Hepatocyte (in vitro differentiated cells): ENCODE measurements at regions not wholly inside any gene's neighbourhood (a gene's known extent, or its start where the extent isn't known, plus 50 kb on each side); places are given as distances from the start of the nearest gene placed in this dataset.

Experiments
- EZH2 ChIP-seq: fragments of 200-600 bp; sonication (generic); IDR thresholded peaks from 2 replicates; pipeline ENCODE4 v1.6.1; 2016; ENCODE audit warnings: antibody characterized with exemption, mild to moderate bottlenecking, borderline replicate concordance
- EZH2phosphoT487 ChIP-seq: fragments of 200-600 bp; sonication (generic); IDR thresholded peaks from one replicate; pipeline ENCODE4 v1.6.1; 2018; ENCODE audit warnings: antibody characterized with exemption, mild to moderate bottlenecking, low read depth, moderate library complexity; ENCODE audit not compliant: unreplicated experiment, severe bottlenecking
- TF ChIP-seq, protein P1 (sequence below): fragments of 200-600 bp; sonication (generic); IDR thresholded peaks from 2 replicates; pipeline ENCODE4 v1.5.1; 2016; ENCODE audit warnings: antibody characterized with exemption, mild to moderate bottlenecking; ENCODE audit not compliant: poor library complexity

DNA sequence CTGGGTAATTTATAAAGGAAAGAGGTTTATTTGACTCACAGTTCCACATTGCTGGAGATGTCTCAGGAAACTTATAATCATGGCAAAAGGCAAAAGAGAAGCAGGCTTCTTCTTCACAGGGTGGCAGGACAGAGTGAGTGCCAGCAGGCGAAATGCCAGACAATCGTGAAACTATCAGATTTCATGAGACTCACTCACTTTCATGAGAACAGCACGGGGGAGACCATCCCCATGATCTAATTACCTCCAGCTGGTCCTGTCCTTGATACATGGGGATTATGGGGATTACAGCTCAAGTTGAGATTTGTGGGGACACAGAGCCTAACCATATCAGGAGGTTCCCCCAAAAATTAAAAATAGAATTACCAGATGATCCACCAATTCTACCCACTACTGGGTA lies 675.5 kb upstream of the SLC8A1 start:
- TF ChIP-seq, protein P1, sequence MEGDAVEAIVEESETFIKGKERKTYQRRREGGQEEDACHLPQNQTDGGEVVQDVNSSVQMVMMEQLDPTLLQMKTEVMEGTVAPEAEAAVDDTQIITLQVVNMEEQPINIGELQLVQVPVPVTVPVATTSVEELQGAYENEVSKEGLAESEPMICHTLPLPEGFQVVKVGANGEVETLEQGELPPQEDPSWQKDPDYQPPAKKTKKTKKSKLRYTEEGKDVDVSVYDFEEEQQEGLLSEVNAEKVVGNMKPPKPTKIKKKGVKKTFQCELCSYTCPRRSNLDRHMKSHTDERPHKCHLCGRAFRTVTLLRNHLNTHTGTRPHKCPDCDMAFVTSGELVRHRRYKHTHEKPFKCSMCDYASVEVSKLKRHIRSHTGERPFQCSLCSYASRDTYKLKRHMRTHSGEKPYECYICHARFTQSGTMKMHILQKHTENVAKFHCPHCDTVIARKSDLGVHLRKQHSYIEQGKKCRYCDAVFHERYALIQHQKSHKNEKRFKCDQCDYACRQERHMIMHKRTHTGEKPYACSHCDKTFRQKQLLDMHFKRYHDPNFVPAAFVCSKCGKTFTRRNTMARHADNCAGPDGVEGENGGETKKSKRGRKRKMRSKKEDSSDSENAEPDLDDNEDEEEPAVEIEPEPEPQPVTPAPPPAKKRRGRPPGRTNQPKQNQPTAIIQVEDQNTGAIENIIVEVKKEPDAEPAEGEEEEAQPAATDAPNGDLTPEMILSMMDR: no peak
- no peak for TF ChIP-seq EZH2
- TF ChIP-seq EZH2phosphoT487: no peak
